ENCODE measurements at regions not wholly inside any gene's neighbourhood (a gene's known extent, or its start where the extent isn't known, plus 50 kb on each side); places are given as distances from the start of the nearest gene placed in this dataset.

DNA sequence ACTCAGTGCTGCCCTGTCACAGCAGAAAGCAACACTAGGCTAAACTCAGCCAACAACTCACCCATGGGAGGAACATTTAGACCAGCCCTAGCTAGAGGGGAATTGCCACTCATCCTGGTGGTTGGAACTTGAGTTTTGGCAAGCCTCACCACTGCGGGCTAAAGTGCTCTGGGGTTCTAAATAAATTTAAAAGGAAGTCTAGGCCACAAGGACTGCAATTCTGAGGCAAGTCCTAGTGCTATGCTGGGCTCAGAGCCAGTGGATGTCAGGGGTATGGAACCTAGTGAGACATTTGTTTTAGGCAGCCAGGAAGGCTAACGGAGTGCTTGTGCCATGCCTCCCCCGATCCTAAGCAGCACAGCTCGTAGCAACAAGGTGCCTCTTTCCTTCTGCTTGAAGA, 78.0 kb downstream of the RGS13 start:
- no peak for DNase-seq

- no peak for DNase-seq
Measured at GRCh38 chr1:192724670-192725069, 84.2 kb upstream of the RGS2 start.

GRCh38 chr1:192726820-192727504, 81.9 kb upstream of the RGS2 start:
- no peak for DNase-seq

GRCh38 chr1:192729500-192729899, 79.3 kb upstream of the RGS2 start:
- no peak for DNase-seq

- no peak for DNase-seq
Measured at GRCh38 chr1:192730198-192730597, 78.6 kb upstream of the RGS2 start.

- DNase-seq, result peak; percentile 28
Measured at GRCh38 chr1:192732787-192733186, 76.1 kb upstream of the RGS2 start.

GRCh38 chr1:192735298-192735915, 73.4 kb upstream of the RGS2 start:
- DNase-seq, result no peak

GRCh38 chr1:192737306-192737705, 71.5 kb upstream of the RGS2 start:
- no peak for DNase-seq

DNA sequence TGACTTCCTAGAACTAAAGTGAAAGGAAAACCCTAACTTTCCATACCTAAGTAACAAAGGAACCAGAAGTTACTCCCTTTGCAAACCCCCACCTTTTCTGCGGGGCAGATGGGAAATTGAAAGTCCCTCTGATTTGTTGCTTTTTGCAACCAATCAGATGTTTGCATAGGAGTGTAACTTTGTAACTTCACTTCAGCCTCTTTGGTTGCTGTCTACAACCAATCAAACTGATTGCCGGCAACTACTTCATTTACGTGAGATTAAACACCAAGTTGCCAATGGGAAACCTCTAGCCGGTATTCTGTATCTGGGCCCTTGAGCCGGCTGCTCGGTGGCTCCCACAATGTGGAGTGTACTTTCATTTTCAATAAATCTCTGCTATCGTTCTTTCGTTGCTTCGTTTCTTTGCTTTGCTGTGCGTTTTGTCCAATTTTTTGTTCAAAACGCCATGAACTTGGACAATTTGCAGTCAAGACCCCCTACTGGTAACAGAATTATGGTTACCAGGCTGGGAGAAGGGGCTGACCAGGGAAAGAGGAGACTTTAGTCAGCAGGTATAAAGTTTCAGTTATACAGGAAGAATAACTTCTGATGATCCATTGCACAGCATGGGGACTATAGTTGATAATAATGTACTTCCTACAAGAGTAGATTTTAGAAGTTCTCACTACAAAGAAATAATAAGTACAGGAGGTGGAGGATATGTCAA, 69.2 kb upstream of the RGS2 start:
- peak; percentile 8 for DNase-seq

DNA sequence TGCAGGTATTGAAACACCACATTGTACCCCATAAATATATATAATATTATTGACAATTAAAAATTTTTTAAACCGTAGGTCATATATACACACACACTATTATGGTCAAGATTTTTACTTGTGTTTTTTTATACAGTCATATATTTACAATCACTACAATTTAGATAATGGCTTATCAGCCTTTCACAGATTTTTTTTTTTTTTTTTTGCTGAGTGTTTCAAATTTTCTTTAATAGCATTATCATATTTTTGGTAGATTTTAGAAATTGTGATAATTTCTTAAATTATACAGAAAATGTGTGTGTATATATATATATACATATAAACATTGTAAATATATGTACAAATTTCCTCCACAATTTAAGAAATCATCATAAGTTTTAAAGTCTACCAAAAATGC, 68.6 kb upstream of the RGS2 start:
- DNase-seq, result no peak

DNA sequence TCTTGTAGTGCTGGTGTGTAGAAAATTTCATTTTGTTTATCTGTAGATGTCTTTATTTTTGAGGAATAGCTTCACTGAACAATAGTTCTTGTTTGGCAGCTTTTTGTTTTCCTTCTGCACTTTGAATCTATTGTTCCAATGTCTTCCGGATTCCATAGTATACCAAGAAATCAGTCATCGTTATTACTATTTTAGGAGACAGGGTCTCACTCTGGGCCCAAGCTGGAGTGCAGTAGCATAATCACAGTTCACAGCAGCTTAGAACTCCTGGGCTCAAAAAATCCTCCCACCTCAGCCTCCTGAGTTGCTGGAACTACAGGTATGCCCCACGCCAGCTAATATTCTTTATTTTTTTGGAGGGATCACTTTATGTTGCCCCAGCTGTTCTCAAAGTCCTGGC, 67.7 kb upstream of the RGS2 start:
- no peak for DNase-seq

- no peak for DNase-seq
Measured at GRCh38 chr1:192747301-192747700, 61.5 kb upstream of the RGS2 start.

GRCh38 chr1:192747943-192748342, 60.9 kb upstream of the RGS2 start:
- DNase-seq, result no peak

GRCh38 chr1:192749349-192749748, 59.5 kb upstream of the RGS2 start:
- no peak for DNase-seq

DNA sequence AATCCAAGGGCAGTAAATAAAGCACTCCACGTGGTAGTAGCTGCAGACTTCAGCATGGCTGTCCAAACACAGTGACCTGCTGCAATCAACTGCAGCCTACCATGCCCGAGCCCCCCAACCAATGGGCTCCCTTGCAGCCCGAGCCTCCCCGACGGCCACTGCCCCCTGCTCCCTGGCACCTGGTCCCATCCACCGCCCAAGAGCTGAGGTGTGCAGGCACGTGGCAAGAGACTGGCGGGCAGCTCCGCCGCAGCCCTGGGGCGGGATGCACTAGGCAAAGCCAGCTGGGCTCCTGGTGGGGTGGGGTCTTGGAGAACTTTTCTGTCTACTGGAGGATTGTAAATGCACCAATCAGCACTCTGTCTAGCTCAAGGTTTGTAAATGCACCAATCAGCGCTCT, 57.6 kb upstream of the RGS2 start:
- DNase-seq, result no peak

- peak; percentile 7 for DNase-seq
Measured at GRCh38 chr1:192756314-192756713, 52.5 kb upstream of the RGS2 start.

DNA sequence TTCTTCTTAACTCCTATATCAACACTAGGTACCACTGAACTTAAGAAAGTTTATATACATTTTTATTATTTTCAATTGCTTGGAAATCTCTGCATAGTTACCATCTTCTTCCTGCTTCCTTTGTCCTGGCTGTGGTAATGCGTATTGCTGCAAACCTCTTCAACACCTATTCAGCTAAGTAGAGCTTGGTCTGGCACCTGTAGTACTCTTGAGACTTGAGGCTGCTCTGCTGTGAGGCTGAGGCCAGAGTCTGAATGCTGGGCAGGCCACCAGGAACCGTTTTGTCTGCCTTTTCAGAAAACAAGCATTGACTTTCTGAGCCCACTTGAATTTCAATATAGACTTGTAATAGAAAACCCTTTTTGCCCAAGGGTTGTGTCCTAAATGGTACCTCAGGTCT, 52.0 kb upstream of the RGS2 start:
- DNase-seq, result no peak

GRCh38 chr1:192758492-192758891, 50.3 kb upstream of the RGS2 start:
- no peak for DNase-seq

Measured in RPMI8226 (cell line).